ENCODE measurements at regions not wholly inside any gene's neighbourhood (a gene's known extent, or its start where the extent isn't known, plus 50 kb on each side); places are given as distances from the start of the nearest gene placed in this dataset.

- TF ChIP-seq YY1 (IDR thresholded peaks at IDR 0.05; ENCODE audit: insufficient read depth, insufficient read length) = no peak
- no peak for TF ChIP-seq ZNF274 (IDR thresholded peaks at IDR 0.05; ENCODE audit: low read depth, low read length)
Observed at GRCh38 chr16:87057951-87058560, 259.1 kb downstream of the C16orf95 start.
